Thoracic aorta (tissue), 2 donors: ENCODE measurements at regions not wholly inside any gene's neighbourhood (a gene's known extent, or its start where the extent isn't known, plus 50 kb on each side); places are given as distances from the start of the nearest gene placed in this dataset.

Experiments
- ATAC-seq: fragments of 150-250 bp; one replicate; pipeline ENCODE4 v1.8.0; 2017; ENCODE audit warnings: low read depth; ENCODE audit not compliant: insufficient number of reproducible peaks, low FRiP score
- DNase-seq: peaks from one replicate; pipeline ENCODE4 v3.0.0-alpha.2; 2020; ENCODE audit warnings: low spot score
- H3K27ac ChIP-seq, 2 donors: fragments of 200-600 bp; sonication (generic); 1 replicate in 1 of 2; 2 replicates in 1 of 2; pipeline ENCODE4 v1.5.1; 2016; ENCODE audit warnings: mild to moderate bottlenecking in 2 of 2, moderate library complexity in 2 of 2
- H3K27me3 ChIP-seq: fragments of 200-600 bp; sonication (generic); replicated peaks from 2 replicates; pipeline ENCODE4 v1.6.0; 2016; ENCODE audit warnings: mild to moderate bottlenecking; ENCODE audit not compliant: insufficient read depth
- H3K36me3 ChIP-seq: fragments of 200-600 bp; sonication (generic); one replicate; pipeline ENCODE4 v1.5.1; 2016
- H3K4me1 ChIP-seq, 2 donors: fragments of 200-600 bp; sonication (generic); 1 replicate in 1 of 2; 2 replicates in 1 of 2; pipeline versions ENCODE4 v1.5.1 to v1.6.0; 2016; ENCODE audit warnings: low read depth in 2 of 2, mild to moderate bottlenecking in 1 of 2; ENCODE audit not compliant: control insufficient read depth in 1 of 2
- H3K4me3 ChIP-seq: fragments of 200-600 bp; sonication (generic); 2 replicates; pipeline ENCODE4 v1.5.1; 2016; ENCODE audit warnings: mild to moderate bottlenecking
- H3K9me3 ChIP-seq: fragments of 200-600 bp; sonication (generic); 2 replicates; pipeline ENCODE4 v1.5.1; 2016
- CTCF ChIP-seq: fragments of 200-600 bp; sonication (generic); IDR thresholded peaks from one replicate; pipeline ENCODE4 v1.5.1; 2019; ENCODE audit warnings: antibody characterized with exemption

GRCh38 chr21:35430260-35430659 is 381.2 kb upstream of the RUNX1 start:
- peaks cover 2 to 12% of the 10 kb centered on the region in 2 donors for H3K4me1 ChIP-seq
- H3K36me3 ChIP-seq, result no peaks in the 10 kb centered on the region
- H3K9me3 ChIP-seq, result peaks cover 11% of the 10 kb centered on the region
- H3K4me3 ChIP-seq, result no peak overlapping the region
- ATAC-seq (no peak), DNase-seq (no peak)
- no peak for TF ChIP-seq CTCF
- no peaks in the 10 kb centered on the region for H3K27me3 ChIP-seq
- H3K27ac ChIP-seq, result no peak overlapping the region

GRCh38 chr21:35428937-35429336 is 379.8 kb upstream of the RUNX1 start:
- Histone ChIP-seq H3K4me3 (no peak overlapping the region), H3K4me1 (peaks cover 2 to 12% of the 10 kb centered on the region in 2 donors), H3K9me3 (peaks cover 9% of the 10 kb centered on the region), H3K27ac (peak overlapping the region in 1 of 2 donors; percentile 1), H3K36me3 (no peaks in the 10 kb centered on the region), H3K27me3 (no peaks in the 10 kb centered on the region)
- ATAC-seq, result no peak
- DNase-seq, result no peak
- TF ChIP-seq CTCF, result no peak

GRCh38 chr21:35428489-35428888 is 379.4 kb upstream of the RUNX1 start:
- TF ChIP-seq CTCF, result no peak
- Histone ChIP-seq H3K27me3 (no peaks in the 10 kb centered on the region), H3K9me3 (peaks cover 9% of the 10 kb centered on the region), H3K27ac (peak overlapping the region in 1 of 2 donors; percentile 1), H3K4me1 (peaks cover 2 to 12% of the 10 kb centered on the region in 2 donors), H3K4me3 (no peak overlapping the region), H3K36me3 (no peaks in the 10 kb centered on the region)
- no peak for DNase-seq
- peak; percentile 21 for ATAC-seq

- Histone ChIP-seq H3K27me3 (no peaks in the 10 kb centered on the region), H3K4me3 (no peak overlapping the region), H3K27ac (peak overlapping the region in 1 of 2 donors; percentile 1), H3K4me1 (peaks cover 2 to 12% of the 10 kb centered on the region in 2 donors), H3K9me3 (peaks cover 4% of the 10 kb centered on the region), H3K36me3 (no peaks in the 10 kb centered on the region)
- no peak for ATAC-seq
- TF ChIP-seq CTCF, result no peak
- no peak for DNase-seq
These were observed 378.9 kb upstream of the RUNX1 start for GRCh38 chr21:35428001-35428320.

GRCh38 chr21:35427320-35428000 is 378.4 kb upstream of the RUNX1 start:
- ATAC-seq (no peak), DNase-seq (no peak)
- no peaks in the 10 kb centered on the region for H3K9me3 ChIP-seq
- H3K4me3 ChIP-seq, result no peak overlapping the region
- H3K27me3 ChIP-seq, result no peaks in the 10 kb centered on the region
- peaks cover 2 to 12% of the 10 kb centered on the region in 2 donors for H3K4me1 ChIP-seq
- H3K36me3 ChIP-seq, result no peaks in the 10 kb centered on the region
- no peak for TF ChIP-seq CTCF
- H3K27ac ChIP-seq, result no peak overlapping the region
